ENCODE measurements at regions not wholly inside any gene's neighbourhood (a gene's known extent, or its start where the extent isn't known, plus 50 kb on each side); places are given as distances from the start of the nearest gene placed in this dataset.

- TF ChIP-seq CTCF (IDR thresholded peaks at IDR 0.05) (no peak), EZH2 (IDR thresholded peaks at IDR 0.05; ENCODE audit: borderline replicate concordance, insufficient read depth, low read depth, low read length, poor library complexity, severe bottlenecking) (no peak)
These were observed 339.4 kb downstream of the ACTL7B start for GRCh38 chr9:108516391-108516790.

Data from B cell (primary cell).